NCI-H2171 treated with DMSO at 0.1 percent for 48 hours (cell line): ENCODE measurements at regions not wholly inside any gene's neighbourhood (a gene's known extent, or its start where the extent isn't known, plus 50 kb on each side); places are given as distances from the start of the nearest gene placed in this dataset.
"Not testable (repeated sequence)": the region's sequence is repeated elsewhere in the genome, so short reads cannot be mapped to it uniquely, and the experiment has no call there.

Experiments used
- DNase-seq: peaks from one replicate; lab custom pipeline; 2025; lab: John Stamatoyannopoulos, UW

GRCh38 chr21:36247316-36248010 is 72.5 kb upstream of the MORC3 start:
- DNase-seq, result no peak

- no peak for DNase-seq
These were observed 70.2 kb upstream of the MORC3 start for GRCh38 chr21:36249576-36250422.

GRCh38 chr21:36250423-36251075 is 69.4 kb upstream of the MORC3 start:
- DNase-seq, result peak; percentile 4

- no peak for DNase-seq
These were observed 65.7 kb upstream of the MORC3 start for GRCh38 chr21:36254106-36254941.

- DNase-seq, result peak; percentile 41
These were observed 64.3 kb upstream of the MORC3 start for GRCh38 chr21:36255663-36256062.

GRCh38 chr21:36257657-36258056 is 62.3 kb upstream of the MORC3 start:
- no peak for DNase-seq

- peak; percentile 36 for DNase-seq
These were observed 59.8 kb upstream of the MORC3 start for GRCh38 chr21:36260030-36260787.

- no peak for DNase-seq
These were observed 59.2 kb upstream of the MORC3 start for GRCh38 chr21:36260802-36261201.

- DNase-seq, result no peak
These were observed 58.5 kb upstream of the MORC3 start for GRCh38 chr21:36261459-36261858.

GRCh38 chr21:36263797-36264196 is 56.2 kb upstream of the MORC3 start:
- peak; percentile 56 for DNase-seq

- DNase-seq, result peak; percentile 69
These were observed 54.6 kb upstream of the MORC3 start for GRCh38 chr21:36265431-36265830.

GRCh38 chr21:36267828-36268227 is 52.2 kb upstream of the MORC3 start:
- DNase-seq, result not testable (repeated sequence)

GRCh38 chr21:36268264-36268663 is 51.7 kb upstream of the MORC3 start:
- not testable (repeated sequence) for DNase-seq
